H9 (cell line): ENCODE measurements at regions not wholly inside any gene's neighbourhood (a gene's known extent, or its start where the extent isn't known, plus 50 kb on each side); places are given as distances from the start of the nearest gene placed in this dataset.

ENCODE experiments used
- DNase-seq: peaks from one replicate; pipeline ENCODE4 v3.0.0-alpha.2; 2017
- H2AFZ ChIP-seq: one replicate; pipeline ENCODE4 v1.6.1; 2013; ENCODE audit warnings: mild to moderate bottlenecking, low read length, control low read depth, moderate library complexity
- H2AK5ac ChIP-seq: 2 replicates; pipeline ENCODE4 v1.6.1; 2013; ENCODE audit warnings: low read length, control low read depth, mixed read lengths; ENCODE audit not compliant: insufficient read length
- H2BK120ac ChIP-seq: one replicate; pipeline ENCODE4 v1.6.1; 2013; ENCODE audit warnings: low read depth, mild to moderate bottlenecking, low read length, control low read depth, inconsistent platforms; ENCODE audit not compliant: poor library complexity, severe bottlenecking
- H2BK12ac ChIP-seq: 2 replicates; pipeline ENCODE4 v1.6.1; 2013; ENCODE audit warnings: low read length, control low read depth, mixed read lengths, low read depth; ENCODE audit not compliant: insufficient read length
- H2BK15ac ChIP-seq: 2 replicates; pipeline ENCODE4 v1.6.1; 2013; ENCODE audit warnings: low read depth, low read length, control low read depth
- H2BK20ac ChIP-seq: one replicate; pipeline ENCODE4 v1.6.1; 2013; ENCODE audit warnings: low read depth, mild to moderate bottlenecking, low read length, control low read depth, inconsistent platforms; ENCODE audit not compliant: poor library complexity, severe bottlenecking
- H2BK5ac ChIP-seq: 2 replicates; pipeline ENCODE4 v1.6.1; 2013; ENCODE audit warnings: low read length, control low read depth, mixed read lengths; ENCODE audit not compliant: insufficient read length
- H3K14ac ChIP-seq: 2 replicates; pipeline ENCODE4 v1.6.1; 2013; ENCODE audit warnings: low read length, control low read depth; ENCODE audit not compliant: insufficient read depth
- H3K18ac ChIP-seq: 2 replicates; pipeline ENCODE4 v1.6.1; 2013; ENCODE audit warnings: low read depth, mild to moderate bottlenecking, mixed read lengths, low read length, control low read depth; ENCODE audit not compliant: insufficient read length
- H3K23ac ChIP-seq: 2 replicates; pipeline ENCODE4 v1.6.1; 2013; ENCODE audit warnings: low read length, control low read depth, mixed read lengths, low read depth; ENCODE audit not compliant: insufficient read length
- H3K23me2 ChIP-seq: 2 replicates; pipeline ENCODE4 v1.6.1; 2013; ENCODE audit warnings: low read depth, mild to moderate bottlenecking, mixed read lengths, low read length, control low read depth; ENCODE audit not compliant: insufficient read length, poor library complexity, severe bottlenecking
- H3K27ac ChIP-seq: 2 replicates; pipeline ENCODE4 v1.5.1; 2013; ENCODE audit warnings: low read length, control low read depth, mixed read lengths, low read depth; ENCODE audit not compliant: insufficient read length
- H3K27me3 ChIP-seq: 2 replicates; pipeline ENCODE4 v1.6.1; 2013; ENCODE audit warnings: low read length, control low read depth, inconsistent platforms; ENCODE audit not compliant: insufficient read depth
- H3K4ac ChIP-seq: 2 replicates; pipeline ENCODE4 v1.6.1; 2013; ENCODE audit warnings: low read depth, mild to moderate bottlenecking, control low read depth, inconsistent platforms, low read length, moderate library complexity
- H3K4me1 ChIP-seq: 2 replicates; pipeline ENCODE4 v1.6.1; 2013; ENCODE audit warnings: low read length, control low read depth, inconsistent platforms; ENCODE audit not compliant: insufficient read depth
- H3K4me2 ChIP-seq: 2 replicates; pipeline ENCODE4 v1.6.1; 2013; ENCODE audit warnings: low read length, control low read depth, mixed read lengths; ENCODE audit not compliant: insufficient read length, insufficient read depth
- H3K56ac ChIP-seq: 2 replicates; pipeline ENCODE4 v1.6.1; 2013; ENCODE audit warnings: low read depth, mild to moderate bottlenecking, mixed read lengths, low read length, control low read depth; ENCODE audit not compliant: insufficient read length
- H3K79me1 ChIP-seq: 2 replicates; pipeline ENCODE4 v1.6.1; 2013; ENCODE audit warnings: low read depth, mild to moderate bottlenecking, moderate library complexity, low read length, control low read depth, inconsistent platforms; ENCODE audit not compliant: insufficient read depth, poor library complexity, severe bottlenecking
- H3K79me2 ChIP-seq: 2 replicates; pipeline ENCODE4 v1.6.1; 2013; ENCODE audit warnings: low read length, control low read depth, inconsistent platforms; ENCODE audit not compliant: insufficient read depth
- H3K9ac ChIP-seq: 2 replicates; pipeline ENCODE4 v1.6.1; 2013; ENCODE audit warnings: low read length, control low read depth, mixed read lengths; ENCODE audit not compliant: insufficient read length; ENCODE audit errors: extremely low read depth
- H3K9me3 ChIP-seq: one replicate; pipeline ENCODE4 v1.6.1; 2013; ENCODE audit warnings: low read depth, low read length, inconsistent platforms; ENCODE audit not compliant: control insufficient read depth
- H3T11ph ChIP-seq: one replicate; pipeline ENCODE4 v1.6.1; 2013; ENCODE audit warnings: mild to moderate bottlenecking, low read length, control low read depth, inconsistent platforms
- H4K20me1 ChIP-seq: one replicate; pipeline ENCODE4 v1.6.1; 2013; ENCODE audit not compliant: control insufficient read depth, insufficient read length, insufficient read depth
- H4K5ac ChIP-seq: 2 replicates; pipeline ENCODE4 v1.6.1; 2013; ENCODE audit warnings: low read depth, mild to moderate bottlenecking, mixed read lengths, low read length, control low read depth; ENCODE audit not compliant: insufficient read length
- H4K8ac ChIP-seq: replicated peaks from 2 replicates; pipeline ENCODE4 v1.6.1; 2013; ENCODE audit warnings: low read length, control low read depth, mixed read lengths, low read depth; ENCODE audit not compliant: insufficient read length
- H4K91ac ChIP-seq: 2 replicates; pipeline ENCODE4 v1.6.1; 2013; ENCODE audit warnings: low read depth, mild to moderate bottlenecking, moderate library complexity, mixed read lengths, low read length, control low read depth; ENCODE audit not compliant: insufficient read length
- H3K27ac Mint-ChIP-seq, 3 experiments: 2 replicates in 2 of 3; 3 replicates in 1 of 3; pipeline ENCODE4 v1.8.0; 2020 to 2021; ENCODE audit warnings: mixed read lengths in 3 of 3, mild to moderate bottlenecking in 1 of 3, moderate library complexity in 1 of 3
- H3K27me3 Mint-ChIP-seq: 2 replicates; pipeline ENCODE4 v1.8.0; 2021; ENCODE audit warnings: low read depth, mild to moderate bottlenecking, moderate library complexity, mixed read lengths
- H3K36me3 Mint-ChIP-seq, 3 experiments: 2 replicates in 2 of 3; 3 replicates in 1 of 3; pipeline ENCODE4 v1.8.0; 2020 to 2021; ENCODE audit warnings: low read depth in 3 of 3, mixed read lengths in 3 of 3; ENCODE audit not compliant: insufficient read depth in 1 of 3
- H3K4me1 Mint-ChIP-seq, 2 experiments: 2 replicates each; pipeline ENCODE4 v1.8.0; 2020; ENCODE audit warnings: mixed read lengths in 2 of 2
- H3K4me3 Mint-ChIP-seq, 2 experiments: 2 replicates in 1 of 2; 3 replicates in 1 of 2; pipeline ENCODE4 v1.8.0; 2020 to 2021; ENCODE audit warnings: mild to moderate bottlenecking in 2 of 2, mixed read lengths in 2 of 2, moderate library complexity in 1 of 2
- H3K9me3 Mint-ChIP-seq, 2 experiments: 2 replicates in 1 of 2; 3 replicates in 1 of 2; pipeline ENCODE4 v1.8.0; 2020; ENCODE audit warnings: mild to moderate bottlenecking in 2 of 2, mixed read lengths in 2 of 2, moderate library complexity in 1 of 2
- CTCF ChIP-seq: fragments of 200-600 bp; sonication (generic); conservative IDR thresholded peaks from 3 replicates; pipeline ENCODE4 v1.8.0; 2021; ENCODE audit warnings: antibody characterized with exemption, mild to moderate bottlenecking
- WGBS: extraction: QIAGEN DNeasy Blood & Tissue Kit; methylation state at CpG from one replicate; pipeline ENCODE4 v1.1.7; 2013; ENCODE audit warnings: missing lambda C conversion rate, low lambda C conversion rate, mixed read lengths; ENCODE audit not compliant: insufficient read length; ENCODE audit errors: extremely low coverage; 5-methylcytosine and 5-hydroxymethylcytosine counted together

GRCh38 chr21:22288885-22289499 is 1290.8 kb downstream of the NCAM2 start:
- Histone ChIP-seq H3T11ph (no peak overlapping the region), H3K9me3 (no peaks in the 10 kb centered on the region), H2BK120ac (no peak overlapping the region), H2BK15ac (no peak overlapping the region), H2BK20ac (no peak overlapping the region), H3K27me3 (no peaks in the 10 kb centered on the region), H3K79me2 (no peaks in the 10 kb centered on the region), H3K79me1 (no peaks in the 10 kb centered on the region), H3K4me2 (no peak overlapping the region), H3K27ac (no peak overlapping the region), H2BK5ac (no peak overlapping the region), H3K9ac (no peak overlapping the region), H3K18ac (no peak overlapping the region), H4K8ac (no peak overlapping the region), H2AFZ (no peak overlapping the region), H2AK5ac (no peak overlapping the region), H4K5ac (no peak overlapping the region), H3K56ac (no peak overlapping the region), H3K23ac (no peak overlapping the region), H3K4me1 (no peaks in the 10 kb centered on the region), H3K4ac (no peak overlapping the region), H4K91ac (no peak overlapping the region), H3K23me2 (no peaks in the 10 kb centered on the region), H4K20me1 (no peaks in the 10 kb centered on the region), H2BK12ac (no peak overlapping the region), H3K14ac (no peak overlapping the region)
- no peak for TF ChIP-seq CTCF
- WGBS = no CpG with 5 or more reads among the region's 2 CpGs
- DNase-seq = no peak
- no peaks in the 10 kb centered on the region for H3K27me3 Mint-ChIP-seq
- no peaks in the 10 kb centered on the region for H3K4me1 Mint-ChIP-seq
- peaks cover 0 to 18% (median 6%) of the 10 kb centered on the region in 3 experiments; a peak in 4 of 7 replicates for H3K36me3 Mint-ChIP-seq
- H3K27ac Mint-ChIP-seq = no peak overlapping the region
- H3K9me3 Mint-ChIP-seq = peaks cover 12 to 22% of the 10 kb centered on the region in 2 experiments; a peak in 4 of 5 replicates
- H3K4me3 Mint-ChIP-seq = no peak overlapping the region
